Transverse colon (tissue), 4 donors: ENCODE measurements at regions not wholly inside any gene's neighbourhood (a gene's known extent, or its start where the extent isn't known, plus 50 kb on each side); places are given as distances from the start of the nearest gene placed in this dataset.

Experiments used
- DNase-seq: peaks from one replicate; pipeline ENCODE4 v3.0.0-alpha.2; 2019
- H3K27ac ChIP-seq, 4 donors: fragments of 200-600 bp; sonication (generic); 2 replicates each; pipeline ENCODE4 v1.5.1; 2016 to 2018; ENCODE audit warnings: inconsistent platforms in 4 of 4
- H3K27me3 ChIP-seq: fragments of 200-600 bp; sonication (generic); 2 replicates; pipeline ENCODE4 v1.5.1; 2017; ENCODE audit warnings: inconsistent platforms
- H3K36me3 ChIP-seq, 4 donors: fragments of 200-600 bp; sonication (generic); 2 replicates each; pipeline ENCODE4 v1.5.1; 2017 to 2019; ENCODE audit warnings: inconsistent platforms in 4 of 4
- H3K4me1 ChIP-seq, 4 donors: fragments of 200-600 bp; sonication (generic); 2 replicates each; pipeline ENCODE4 v1.5.1; 2017 to 2020; ENCODE audit warnings: inconsistent platforms in 4 of 4
- H3K4me3 ChIP-seq, 4 donors: fragments of 200-600 bp; sonication (generic); 1 replicate in 1 of 4; 2 replicates in 3 of 4; pipeline versions ENCODE4 v1.5.1 to v1.6.1; 2017 to 2019; ENCODE audit warnings: inconsistent platforms in 4 of 4
- H3K9me3 ChIP-seq, 2 donors: fragments of 200-600 bp; sonication (generic); 2 replicates each; pipeline ENCODE4 v1.5.1; 2017 to 2019; ENCODE audit warnings: inconsistent platforms in 2 of 2
- CTCF ChIP-seq, 5 experiments: fragments of 200-600 bp in 3 of 5; fragments of 450-650 bp in 2 of 5; sonication (generic) in 3 of 5; IDR thresholded peaks; 1 replicate in 2 of 5; 2 replicates in 3 of 5; pipeline ENCODE4 v1.5.1; 2016 to 2017; ENCODE audit warnings: antibody characterized with exemption in 5 of 5, inconsistent platforms in 3 of 5, mild to moderate bottlenecking in 2 of 5, moderate library complexity in 1 of 5
- EP300 ChIP-seq: sonication (generic); formaldehyde crosslinking; IDR thresholded peaks from one replicate; pipeline ENCODE4 v1.6.1; 2017; ENCODE audit warnings: antibody characterized with exemption, low read depth
- POLR2A ChIP-seq: fragments of 450-650 bp; IDR thresholded peaks from one replicate; pipeline ENCODE4 v1.6.1; 2016; ENCODE audit warnings: antibody characterized with exemption, mild to moderate bottlenecking, moderate library complexity
- POLR2AphosphoS5 ChIP-seq, 3 donors: sonication (generic); formaldehyde crosslinking; IDR thresholded peaks; one replicate each; pipeline ENCODE4 v1.6.1; 2016; ENCODE audit warnings: antibody characterized with exemption in 3 of 3
- WGBS, 2 donors: methylation state at CpG; one replicate each; pipeline ENCODE4 v1.1.5; 2018; ENCODE audit warnings: low coverage in 1 of 2; 5-methylcytosine and 5-hydroxymethylcytosine counted together
- in situ Hi-C, 4 donors: fragments of 200-750 bp; cut with MboI; loops; one replicate each; pipeline versions ENCODE4 v1.15.0 to v1.15.1; 2017; ENCODE audit warnings: low sequenced_read_pairs in 3 of 4, low pct_ligation_motif_present in 1 of 4, low pct_unique_long_range_greater_than_20kb in 1 of 4
- intact Hi-C: fragments of 100-400 bp; cut with DNase I; formaldehyde crosslinking; loops from one replicate; pipeline ENCODE4 v1.15.1; 2023; ENCODE audit warnings: low total_unique reads

- H3K4me1 ChIP-seq: peaks cover 0 to 4% (median 0%) of the 10 kb centered on the region in 4 donors
- in situ Hi-C loops (no loop called here), intact Hi-C loops (no loop called here)
- H3K9me3 ChIP-seq: no peaks in the 10 kb centered on the region
- DNase-seq: no peak
- WGBS, 2 donors: 63% methylated on average over 3 of the region's 3 CpGs; no CpG with 5 or more reads in 1 of the 2 donors
- H3K4me3 ChIP-seq: no peak overlapping the region
- no peaks in the 10 kb centered on the region for H3K27me3 ChIP-seq
- no peak overlapping the region for H3K27ac ChIP-seq
- no peak for TF ChIP-seq CTCF (IDR thresholded peaks at IDR 0.05)
- TF ChIP-seq POLR2A: no peak
- TF ChIP-seq EP300: no peak
- TF ChIP-seq POLR2AphosphoS5 (IDR thresholded peaks at IDR 0.05): no peak
- no peaks in the 10 kb centered on the region for H3K36me3 ChIP-seq
Measured at GRCh38 chr10:61078542-61079275, 134.7 kb upstream of the RHOBTB1 start.

- Histone ChIP-seq H3K36me3 (no peaks in the 10 kb centered on the region), H3K4me3 (no peak overlapping the region), H3K27ac (no peak overlapping the region), H3K4me1 (peaks cover 0 to 4% (median 0%) of the 10 kb centered on the region in 4 donors), H3K9me3 (no peaks in the 10 kb centered on the region), H3K27me3 (no peaks in the 10 kb centered on the region)
- WGBS, 2 donors: 31 to 37% methylated on average over 1 of the region's 1 CpG
- intact Hi-C loops (no loop called here), in situ Hi-C loops (no loop called here)
- TF ChIP-seq EP300: no peak
- TF ChIP-seq POLR2AphosphoS5 (IDR thresholded peaks at IDR 0.05): no peak
- TF ChIP-seq POLR2A: no peak
- TF ChIP-seq CTCF (IDR thresholded peaks at IDR 0.05): no peak
- no peak for DNase-seq
Measured at GRCh38 chr10:61076572-61077114, 132.7 kb upstream of the RHOBTB1 start.

- in situ Hi-C loops: no loop called here
- 90 to 93% methylated on average over 2 of the region's 2 CpGs for WGBS, 2 donors
- no peak overlapping the region for H3K4me3 ChIP-seq
- intact Hi-C loops: no loop called here
- H3K36me3 ChIP-seq: no peaks in the 10 kb centered on the region
- H3K27ac ChIP-seq: no peak overlapping the region
- H3K4me1 ChIP-seq: peaks cover 0 to 4% (median 0%) of the 10 kb centered on the region in 4 donors
- no peaks in the 10 kb centered on the region for H3K27me3 ChIP-seq
- DNase-seq: no peak
- H3K9me3 ChIP-seq: no peaks in the 10 kb centered on the region
- no peak for TF ChIP-seq CTCF (IDR thresholded peaks at IDR 0.05)
- no peak for TF ChIP-seq EP300
Measured at GRCh38 chr10:61073391-61073790, 129.4 kb upstream of the RHOBTB1 start.

- intact Hi-C loops (no loop called here), in situ Hi-C loops (no loop called here)
- no peaks in the 10 kb centered on the region for H3K36me3 ChIP-seq
- H3K27ac ChIP-seq: no peak overlapping the region
- 79% methylated on average over 2 to 3 of the region's 3 CpGs for WGBS, 2 donors
- H3K27me3 ChIP-seq: no peaks in the 10 kb centered on the region
- H3K9me3 ChIP-seq: no peaks in the 10 kb centered on the region
- no peaks in the 10 kb centered on the region for H3K4me1 ChIP-seq
- no peak for DNase-seq
- no peak overlapping the region for H3K4me3 ChIP-seq
- TF ChIP-seq POLR2AphosphoS5 (IDR thresholded peaks at IDR 0.05) (no peak), POLR2A (no peak), EP300 (no peak), CTCF (IDR thresholded peaks at IDR 0.05) (no peak)
Measured at GRCh38 chr10:61071580-61071979, 127.6 kb upstream of the RHOBTB1 start.
